ENCODE measurements at regions not wholly inside any gene's neighbourhood (a gene's known extent, or its start where the extent isn't known, plus 50 kb on each side); places are given as distances from the start of the nearest gene placed in this dataset.

DNA sequence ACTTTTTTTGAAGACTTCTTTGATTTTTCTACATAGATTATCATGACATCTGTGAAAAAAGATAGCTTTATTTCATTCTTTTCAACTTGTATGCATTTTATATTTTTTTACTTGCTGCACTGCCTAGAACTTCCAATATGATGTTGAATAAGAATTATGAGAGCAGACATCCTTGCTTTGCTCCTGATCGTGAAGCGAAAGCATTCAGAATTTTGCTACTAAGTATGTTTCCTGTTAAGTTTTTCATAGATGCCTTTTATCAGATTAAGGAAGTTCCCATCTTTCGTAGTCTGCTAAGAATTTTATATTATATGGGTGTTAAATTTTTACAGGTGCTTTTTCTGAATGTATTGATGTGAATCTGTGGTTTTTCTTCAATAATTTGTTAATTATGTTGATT, 163.4 kb upstream of the GADL1 start:
- Histone ChIP-seq H3K27me3 (ENCODE audit: control insufficient read depth, insufficient read depth, low read length) (no peaks in the 10 kb centered on the region), H3K9me3 (ENCODE audit: control insufficient read depth, insufficient read depth, low read length) (no peaks in the 10 kb centered on the region), H3K4me3 (ENCODE audit: low read depth, low read length) (no peak overlapping the region), H3K27ac (ENCODE audit: low read depth, low read length) (no peak overlapping the region)
- ChIA-PET CTCF (no interaction called here), POLR2A (no interaction called here)
- no peak for DNase-seq (ENCODE audit: low read depth, low spot score)
- TF ChIP-seq, protein P1, sequence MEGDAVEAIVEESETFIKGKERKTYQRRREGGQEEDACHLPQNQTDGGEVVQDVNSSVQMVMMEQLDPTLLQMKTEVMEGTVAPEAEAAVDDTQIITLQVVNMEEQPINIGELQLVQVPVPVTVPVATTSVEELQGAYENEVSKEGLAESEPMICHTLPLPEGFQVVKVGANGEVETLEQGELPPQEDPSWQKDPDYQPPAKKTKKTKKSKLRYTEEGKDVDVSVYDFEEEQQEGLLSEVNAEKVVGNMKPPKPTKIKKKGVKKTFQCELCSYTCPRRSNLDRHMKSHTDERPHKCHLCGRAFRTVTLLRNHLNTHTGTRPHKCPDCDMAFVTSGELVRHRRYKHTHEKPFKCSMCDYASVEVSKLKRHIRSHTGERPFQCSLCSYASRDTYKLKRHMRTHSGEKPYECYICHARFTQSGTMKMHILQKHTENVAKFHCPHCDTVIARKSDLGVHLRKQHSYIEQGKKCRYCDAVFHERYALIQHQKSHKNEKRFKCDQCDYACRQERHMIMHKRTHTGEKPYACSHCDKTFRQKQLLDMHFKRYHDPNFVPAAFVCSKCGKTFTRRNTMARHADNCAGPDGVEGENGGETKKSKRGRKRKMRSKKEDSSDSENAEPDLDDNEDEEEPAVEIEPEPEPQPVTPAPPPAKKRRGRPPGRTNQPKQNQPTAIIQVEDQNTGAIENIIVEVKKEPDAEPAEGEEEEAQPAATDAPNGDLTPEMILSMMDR (IDR thresholded peaks at IDR 0.05; ENCODE audit: low read depth, low read length) = no peak

GRCh38 chr3:31064021-31064420, 169.6 kb upstream of the GADL1 start:
- no peak for DNase-seq (ENCODE audit: low read depth, low spot score)
- Histone ChIP-seq H3K27me3 (ENCODE audit: control insufficient read depth, insufficient read depth, low read length) (no peaks in the 10 kb centered on the region), H3K4me3 (ENCODE audit: low read depth, low read length) (no peak overlapping the region), H3K27ac (ENCODE audit: low read depth, low read length) (no peak overlapping the region), H3K9me3 (ENCODE audit: control insufficient read depth, insufficient read depth, low read length) (no peaks in the 10 kb centered on the region)
- TF ChIP-seq, protein P1 (IDR thresholded peaks at IDR 0.05; ENCODE audit: low read depth, low read length) = no peak
- ChIA-PET POLR2A (no interaction called here), CTCF (no interaction called here)

GRCh38 chr3:31065765-31066164, 171.3 kb upstream of the GADL1 start:
- ChIA-PET CTCF (no interaction called here), POLR2A (no interaction called here)
- Histone ChIP-seq H3K9me3 (ENCODE audit: control insufficient read depth, insufficient read depth, low read length) (no peaks in the 10 kb centered on the region), H3K4me3 (ENCODE audit: low read depth, low read length) (no peak overlapping the region), H3K27ac (ENCODE audit: low read depth, low read length) (no peak overlapping the region), H3K27me3 (ENCODE audit: control insufficient read depth, insufficient read depth, low read length) (no peaks in the 10 kb centered on the region)
- TF ChIP-seq, protein P1 (IDR thresholded peaks at IDR 0.05; ENCODE audit: low read depth, low read length) = no peak
- DNase-seq (ENCODE audit: low read depth, low spot score) = no peak

DNA sequence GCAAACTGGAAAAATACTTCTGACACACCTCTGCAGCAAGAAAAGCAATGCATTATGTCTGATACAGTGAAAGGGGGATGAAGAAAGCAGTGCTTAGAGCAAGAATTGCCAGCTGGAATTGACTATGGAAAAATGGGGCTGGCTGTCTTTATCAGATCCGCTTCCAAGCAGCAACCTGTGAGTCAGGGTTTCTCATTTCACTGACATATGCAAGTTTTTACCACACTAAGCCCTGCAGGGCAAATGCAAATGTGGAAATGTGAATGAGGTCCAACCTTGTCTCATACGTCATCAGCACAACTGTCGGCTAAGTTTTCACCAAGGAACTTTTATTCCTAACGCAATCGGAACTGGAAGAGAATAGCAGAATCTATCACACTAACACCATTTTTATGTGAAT, 172.5 kb upstream of the GADL1 start:
- Histone ChIP-seq H3K27me3 (ENCODE audit: control insufficient read depth, insufficient read depth, low read length) (no peaks in the 10 kb centered on the region), H3K27ac (ENCODE audit: low read depth, low read length) (no peak overlapping the region), H3K4me3 (ENCODE audit: low read depth, low read length) (no peak overlapping the region), H3K9me3 (ENCODE audit: control insufficient read depth, insufficient read depth, low read length) (no peaks in the 10 kb centered on the region)
- DNase-seq (ENCODE audit: low read depth, low spot score) = peak; percentile 89
- ChIA-PET POLR2A (no interaction called here), CTCF (no interaction called here)
- TF ChIP-seq, protein P1 (IDR thresholded peaks at IDR 0.05; ENCODE audit: low read depth, low read length) = no peak

DNA sequence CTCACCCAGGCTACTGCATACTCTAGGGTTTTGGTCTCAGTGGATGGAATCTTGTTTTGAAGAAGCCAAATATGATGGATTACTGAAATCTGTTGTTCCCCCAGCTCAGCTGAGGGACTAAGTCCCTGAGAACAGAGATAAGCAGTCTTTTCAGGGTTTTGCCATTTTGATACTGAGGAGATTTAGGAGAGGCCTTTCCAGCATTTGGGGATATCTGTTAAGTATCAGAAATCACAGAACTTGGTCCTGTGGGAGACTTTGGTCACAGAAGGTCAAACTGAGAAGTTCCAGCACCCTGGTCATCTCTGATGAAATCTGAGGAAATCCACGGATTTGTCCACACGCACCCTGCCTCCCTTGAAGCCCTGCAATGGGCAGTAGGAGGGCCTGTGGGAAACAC, 181.0 kb upstream of the GADL1 start:
- no peak for DNase-seq (ENCODE audit: low read depth, low spot score)
- Histone ChIP-seq H3K4me3 (ENCODE audit: low read depth, low read length) (no peak overlapping the region), H3K9me3 (ENCODE audit: control insufficient read depth, insufficient read depth, low read length) (peaks cover 4% of the 10 kb centered on the region; the same call in 1 of the 2 replicates), H3K27me3 (ENCODE audit: control insufficient read depth, insufficient read depth, low read length) (no peaks in the 10 kb centered on the region), H3K27ac (ENCODE audit: low read depth, low read length) (no peak overlapping the region)
- TF ChIP-seq, protein P1 (IDR thresholded peaks at IDR 0.05; ENCODE audit: low read depth, low read length) = no peak
- ChIA-PET CTCF (interaction anchor here (0.9 kb wide), 1 partner anchor 33 kb away, joined by 3 read pairs; no protein-coding TSS in a partner anchor), POLR2A (no interaction called here)

All from AG04450 (cell line).